ENCODE measurements at regions not wholly inside any gene's neighbourhood (a gene's known extent, or its start where the extent isn't known, plus 50 kb on each side); places are given as distances from the start of the nearest gene placed in this dataset.

- no peak for TF ChIP-seq CTCF (IDR thresholded peaks at IDR 0.05)
- TF ChIP-seq POLR2A (IDR thresholded peaks at IDR 0.05): no peak
Observed at GRCh38 chr5:4907571-4907970, 232.6 kb upstream of the ADAMTS16 start.

All from esophagus squamous epithelium (tissue), 4 donors.